ENCODE measurements at regions not wholly inside any gene's neighbourhood (a gene's known extent, or its start where the extent isn't known, plus 50 kb on each side); places are given as distances from the start of the nearest gene placed in this dataset.

DNA sequence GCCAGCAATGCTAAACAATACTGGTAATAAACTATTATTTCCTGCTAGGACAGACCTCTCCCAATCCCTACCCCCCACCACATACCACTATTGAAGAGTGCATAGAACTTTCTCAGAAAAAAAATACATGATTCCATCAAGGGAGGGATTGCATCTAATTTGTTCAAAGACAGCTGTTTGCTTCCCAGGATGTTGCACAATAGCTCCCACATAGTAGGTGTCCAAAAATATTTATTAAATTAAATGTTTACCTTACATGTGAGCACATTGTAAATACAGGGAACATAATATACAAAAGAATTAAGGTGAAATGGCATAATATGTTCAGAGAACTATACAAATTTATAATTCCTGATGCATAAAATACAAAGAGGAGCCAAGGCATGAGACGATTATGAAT is 1111.8 kb upstream of the LCORL start:
- DNase-seq: no peak
- Histone ChIP-seq H4K20me1 (ENCODE audit: insufficient read depth) (no peaks in the 10 kb centered on the region), H3K27ac (ENCODE audit: low read depth in 2 of 2, low read length in 1 of 2) (no peak overlapping the region), H3K4me2 (no peak overlapping the region), H2AFZ (ENCODE audit: low read depth) (no peak overlapping the region), H3K79me2 (ENCODE audit: insufficient read depth) (no peaks in the 10 kb centered on the region), H3K9me2 (no peaks in the 10 kb centered on the region), H3F3A (replicated peaks; ENCODE audit: insufficient read depth) (peaks cover 2% of the 10 kb centered on the region), H3K27me3 (ENCODE audit: insufficient read depth) (no peaks in the 10 kb centered on the region), H3K4me1 (ENCODE audit: control insufficient read depth in 1 of 2, insufficient read depth in 2 of 2, low read depth in 1 of 2, low read length in 1 of 2) (0 out of 4 replicates have a peak, but pooled peaks cover 0 to 5% of the 10 kb centered on the region in 2 experiments), H3K9me3 (no peaks in the 10 kb centered on the region), H3K4me3 (ENCODE audit: low read depth in 2 of 2, low read length in 1 of 2) (no peak overlapping the region), H3K36me3 (replicated peaks in 1 of 2; ENCODE audit: control insufficient read depth in 1 of 2, insufficient read depth in 2 of 2, low read length in 1 of 2) (no peaks in the 10 kb centered on the region), H3K9ac (no peak overlapping the region)
- POLR2A ChIA-PET: no interaction called here
- CTCF ChIA-PET: no interaction called here
- TF ChIP-seq MAX (IDR thresholded peaks at IDR 0.05; ENCODE audit: low read depth) (no peak), POLR2AphosphoS5 (IDR thresholded peaks at IDR 0.05; ENCODE audit: low read depth, low read length) (no peak), RAD21 (IDR thresholded peaks at IDR 0.05; ENCODE audit: low read length) (no peak), GABPA (IDR thresholded peaks at IDR 0.05; ENCODE audit: low read depth) (no peak), NRF1 (IDR thresholded peaks at IDR 0.05; ENCODE audit: low read depth, low read length) (no peak)
- TF ChIP-seq, protein P1, sequence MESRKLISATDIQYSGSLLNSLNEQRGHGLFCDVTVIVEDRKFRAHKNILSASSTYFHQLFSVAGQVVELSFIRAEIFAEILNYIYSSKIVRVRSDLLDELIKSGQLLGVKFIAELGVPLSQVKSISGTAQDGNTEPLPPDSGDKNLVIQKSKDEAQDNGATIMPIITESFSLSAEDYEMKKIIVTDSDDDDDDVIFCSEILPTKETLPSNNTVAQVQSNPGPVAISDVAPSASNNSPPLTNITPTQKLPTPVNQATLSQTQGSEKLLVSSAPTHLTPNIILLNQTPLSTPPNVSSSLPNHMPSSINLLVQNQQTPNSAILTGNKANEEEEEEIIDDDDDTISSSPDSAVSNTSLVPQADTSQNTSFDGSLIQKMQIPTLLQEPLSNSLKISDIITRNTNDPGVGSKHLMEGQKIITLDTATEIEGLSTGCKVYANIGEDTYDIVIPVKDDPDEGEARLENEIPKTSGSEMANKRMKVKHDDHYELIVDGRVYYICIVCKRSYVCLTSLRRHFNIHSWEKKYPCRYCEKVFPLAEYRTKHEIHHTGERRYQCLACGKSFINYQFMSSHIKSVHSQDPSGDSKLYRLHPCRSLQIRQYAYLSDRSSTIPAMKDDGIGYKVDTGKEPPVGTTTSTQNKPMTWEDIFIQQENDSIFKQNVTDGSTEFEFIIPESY (IDR thresholded peaks at IDR 0.05; ENCODE audit: borderline replicate concordance, low read depth): no peak
- WGBS (ENCODE audit: low lambda C conversion rate): 35% methylated on average over 1 of the region's 1 CpG

DNA sequence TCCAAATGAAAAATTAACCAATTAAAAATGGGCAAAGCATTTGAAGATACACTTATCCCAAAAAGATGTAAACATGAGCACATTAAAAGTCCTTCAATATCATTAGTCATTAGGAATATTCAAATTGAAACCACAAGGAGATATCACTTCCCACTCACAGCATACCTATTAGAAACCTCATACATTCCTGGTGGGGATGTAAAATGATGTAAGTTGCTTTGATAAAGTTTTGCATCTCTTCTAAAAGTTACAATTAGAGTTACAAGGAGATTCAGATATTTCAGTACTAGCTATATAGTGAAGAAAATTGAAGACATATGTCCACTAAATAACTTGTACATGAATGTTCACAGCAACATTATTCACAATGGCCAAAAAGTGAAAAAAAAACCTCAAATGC is 1109.3 kb upstream of the LCORL start:
- TF ChIP-seq FOSL2 (IDR thresholded peaks at IDR 0.05; ENCODE audit: borderline replicate concordance, low read depth): peak; percentile 18; the same call in 1 of the 2 replicates
- TF ChIP-seq EP300 (IDR thresholded peaks at IDR 0.05; ENCODE audit: borderline replicate concordance in 1 of 2, low read depth in 1 of 2, low read length in 1 of 2): no peak
- TF ChIP-seq TEAD4 (IDR thresholded peaks at IDR 0.05; ENCODE audit: borderline replicate concordance, insufficient read depth): no peak
- TF ChIP-seq, protein P2, sequence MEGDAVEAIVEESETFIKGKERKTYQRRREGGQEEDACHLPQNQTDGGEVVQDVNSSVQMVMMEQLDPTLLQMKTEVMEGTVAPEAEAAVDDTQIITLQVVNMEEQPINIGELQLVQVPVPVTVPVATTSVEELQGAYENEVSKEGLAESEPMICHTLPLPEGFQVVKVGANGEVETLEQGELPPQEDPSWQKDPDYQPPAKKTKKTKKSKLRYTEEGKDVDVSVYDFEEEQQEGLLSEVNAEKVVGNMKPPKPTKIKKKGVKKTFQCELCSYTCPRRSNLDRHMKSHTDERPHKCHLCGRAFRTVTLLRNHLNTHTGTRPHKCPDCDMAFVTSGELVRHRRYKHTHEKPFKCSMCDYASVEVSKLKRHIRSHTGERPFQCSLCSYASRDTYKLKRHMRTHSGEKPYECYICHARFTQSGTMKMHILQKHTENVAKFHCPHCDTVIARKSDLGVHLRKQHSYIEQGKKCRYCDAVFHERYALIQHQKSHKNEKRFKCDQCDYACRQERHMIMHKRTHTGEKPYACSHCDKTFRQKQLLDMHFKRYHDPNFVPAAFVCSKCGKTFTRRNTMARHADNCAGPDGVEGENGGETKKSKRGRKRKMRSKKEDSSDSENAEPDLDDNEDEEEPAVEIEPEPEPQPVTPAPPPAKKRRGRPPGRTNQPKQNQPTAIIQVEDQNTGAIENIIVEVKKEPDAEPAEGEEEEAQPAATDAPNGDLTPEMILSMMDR (IDR thresholded peaks at IDR 0.05): no peak
- TF ChIP-seq CHD2 (IDR thresholded peaks at IDR 0.05; ENCODE audit: low read length, partially characterized antibody): no peak
- TF ChIP-seq POLR2AphosphoS5 (IDR thresholded peaks at IDR 0.05; ENCODE audit: low read depth, low read length): no peak
- H3K79me2 ChIP-seq (ENCODE audit: insufficient read depth): no peaks in the 10 kb centered on the region
- H3K9ac ChIP-seq: no peak overlapping the region
- no peak overlapping the region for H3K4me3 ChIP-seq (ENCODE audit: low read depth in 2 of 2, low read length in 1 of 2)
- H3K4me1 ChIP-seq (ENCODE audit: control insufficient read depth in 1 of 2, insufficient read depth in 2 of 2, low read depth in 1 of 2, low read length in 1 of 2): 0 out of 4 replicates have a peak, but pooled peaks cover 0 to 5% of the 10 kb centered on the region in 2 experiments
- H3K36me3 ChIP-seq (replicated peaks in 1 of 2; ENCODE audit: control insufficient read depth in 1 of 2, insufficient read depth in 2 of 2, low read length in 1 of 2): no peaks in the 10 kb centered on the region
- DNase-seq: no peak
- POLR2A ChIA-PET: no interaction called here
- H3K27me3 ChIP-seq (ENCODE audit: insufficient read depth): no peaks in the 10 kb centered on the region
- H3F3A ChIP-seq (replicated peaks; ENCODE audit: insufficient read depth): peaks cover 2% of the 10 kb centered on the region
- no peak overlapping the region for H3K4me2 ChIP-seq
- H3K9me2 ChIP-seq: no peaks in the 10 kb centered on the region
- no peaks in the 10 kb centered on the region for H4K20me1 ChIP-seq (ENCODE audit: insufficient read depth)
- no peak overlapping the region for H3K27ac ChIP-seq (ENCODE audit: low read depth in 2 of 2, low read length in 1 of 2)
- CTCF ChIA-PET: no interaction called here
- H3K9me3 ChIP-seq: no peaks in the 10 kb centered on the region
- H2AFZ ChIP-seq (ENCODE audit: low read depth): no peak overlapping the region

Measured in SK-N-SH (cell line).